Lower lobe of right lung (tissue), 2 donors: ENCODE measurements at regions not wholly inside any gene's neighbourhood (a gene's known extent, or its start where the extent isn't known, plus 50 kb on each side); places are given as distances from the start of the nearest gene placed in this dataset.
"Not testable (repeated sequence)": the region's sequence is repeated elsewhere in the genome, so short reads cannot be mapped to it uniquely, and the experiment has no call there.

Source experiments
- ATAC-seq, 2 donors: fragments of 200-7000 bp; cut with Tn5 transposase; one replicate each; pipeline ENCODE4 v1.9.1; 2020 to 2022; ENCODE audit warnings: mild to moderate bottlenecking in 2 of 2, moderate library complexity in 2 of 2
- DNase-seq: peaks from one replicate; pipeline ENCODE4 v3.0.0-alpha.2; 2020
- H3K27ac ChIP-seq: fragments of 200-600 bp; one replicate; pipeline ENCODE4 v1.8.0; 2022
- H3K27me3 ChIP-seq: fragments of 200-600 bp; one replicate; pipeline ENCODE4 v1.8.0; 2022; ENCODE audit warnings: low read depth
- H3K36me3 ChIP-seq: fragments of 200-600 bp; one replicate; pipeline ENCODE4 v1.8.0; 2022; ENCODE audit warnings: mild to moderate bottlenecking
- H3K4me1 ChIP-seq: fragments of 200-600 bp; one replicate; pipeline ENCODE4 v1.8.0; 2022
- H3K4me3 ChIP-seq: fragments of 200-600 bp; one replicate; pipeline ENCODE4 v1.8.0; 2022; ENCODE audit warnings: mild to moderate bottlenecking
- H3K9me3 ChIP-seq: fragments of 200-600 bp; one replicate; pipeline ENCODE4 v1.8.0; 2022
- intact Hi-C: fragments of 100-400 bp; cut with DNase I; formaldehyde crosslinking; loops from one replicate; pipeline ENCODE4 v1.11.0; 2022
- TF ChIP-seq, protein P1 (sequence below): fragments of 200-600 bp; IDR thresholded peaks from one replicate; pipeline ENCODE4 v1.8.0; 2022; ENCODE audit warnings: antibody characterized with exemption, mild to moderate bottlenecking
- donor health status: DM: no; HTN: yes; CAD: no; lungs with severe emphysema.

DNA sequence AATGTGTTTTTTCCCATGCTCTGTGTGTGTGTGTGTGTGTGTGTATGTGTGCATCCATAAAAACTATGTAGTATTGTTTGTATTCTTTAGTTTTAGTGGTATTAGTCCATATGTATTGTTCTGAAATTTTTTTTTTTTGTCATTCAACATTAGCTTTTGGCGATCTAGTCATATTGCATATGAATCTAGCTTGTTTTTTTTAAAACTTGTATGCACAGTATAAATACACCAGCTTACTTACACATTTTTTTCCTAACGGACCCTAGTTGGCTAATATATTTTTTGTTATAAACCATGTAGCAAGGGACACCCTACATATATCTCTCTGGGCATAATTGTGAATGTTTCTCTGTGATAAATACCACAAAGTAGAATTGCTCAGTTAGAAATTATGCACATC is 359.7 kb downstream of the SRGAP2C start:
- Histone ChIP-seq H3K4me1 (no peaks in the 10 kb centered on the region), H3K27ac (no peak overlapping the region), H3K36me3 (no peaks in the 10 kb centered on the region), H3K4me3 (no peak overlapping the region), H3K27me3 (no peaks in the 10 kb centered on the region), H3K9me3 (no peaks in the 10 kb centered on the region)
- intact Hi-C loops: no loop called here
- TF ChIP-seq, protein P1, sequence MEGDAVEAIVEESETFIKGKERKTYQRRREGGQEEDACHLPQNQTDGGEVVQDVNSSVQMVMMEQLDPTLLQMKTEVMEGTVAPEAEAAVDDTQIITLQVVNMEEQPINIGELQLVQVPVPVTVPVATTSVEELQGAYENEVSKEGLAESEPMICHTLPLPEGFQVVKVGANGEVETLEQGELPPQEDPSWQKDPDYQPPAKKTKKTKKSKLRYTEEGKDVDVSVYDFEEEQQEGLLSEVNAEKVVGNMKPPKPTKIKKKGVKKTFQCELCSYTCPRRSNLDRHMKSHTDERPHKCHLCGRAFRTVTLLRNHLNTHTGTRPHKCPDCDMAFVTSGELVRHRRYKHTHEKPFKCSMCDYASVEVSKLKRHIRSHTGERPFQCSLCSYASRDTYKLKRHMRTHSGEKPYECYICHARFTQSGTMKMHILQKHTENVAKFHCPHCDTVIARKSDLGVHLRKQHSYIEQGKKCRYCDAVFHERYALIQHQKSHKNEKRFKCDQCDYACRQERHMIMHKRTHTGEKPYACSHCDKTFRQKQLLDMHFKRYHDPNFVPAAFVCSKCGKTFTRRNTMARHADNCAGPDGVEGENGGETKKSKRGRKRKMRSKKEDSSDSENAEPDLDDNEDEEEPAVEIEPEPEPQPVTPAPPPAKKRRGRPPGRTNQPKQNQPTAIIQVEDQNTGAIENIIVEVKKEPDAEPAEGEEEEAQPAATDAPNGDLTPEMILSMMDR: no peak
- DNase-seq (no peak), ATAC-seq (no peak)

DNA sequence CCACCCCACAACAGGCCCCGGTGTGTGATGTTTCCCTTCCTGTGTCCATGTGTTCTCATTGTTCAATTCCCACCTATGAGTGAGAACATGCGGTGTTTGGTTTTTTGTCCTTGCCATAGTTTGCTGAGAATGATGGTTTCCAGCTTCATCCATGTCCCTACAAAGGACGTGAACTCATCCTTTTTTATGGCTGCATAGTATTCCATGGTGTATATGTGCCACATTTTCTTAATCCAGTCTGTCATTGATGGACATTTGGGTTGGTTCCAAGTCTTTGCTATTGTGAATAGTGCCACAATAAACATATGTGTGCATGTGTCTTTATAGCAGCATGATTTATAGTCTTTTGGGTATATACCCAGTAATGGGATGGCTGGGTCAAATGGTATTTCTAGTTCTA is 361.1 kb downstream of the SRGAP2C start:
- H3K27me3 ChIP-seq, H3K36me3 ChIP-seq, ATAC-seq, H3K27ac ChIP-seq, H3K4me3 ChIP-seq, intact Hi-C loops, H3K9me3 ChIP-seq, DNase-seq, H3K4me1 ChIP-seq: not testable (repeated sequence)

DNA sequence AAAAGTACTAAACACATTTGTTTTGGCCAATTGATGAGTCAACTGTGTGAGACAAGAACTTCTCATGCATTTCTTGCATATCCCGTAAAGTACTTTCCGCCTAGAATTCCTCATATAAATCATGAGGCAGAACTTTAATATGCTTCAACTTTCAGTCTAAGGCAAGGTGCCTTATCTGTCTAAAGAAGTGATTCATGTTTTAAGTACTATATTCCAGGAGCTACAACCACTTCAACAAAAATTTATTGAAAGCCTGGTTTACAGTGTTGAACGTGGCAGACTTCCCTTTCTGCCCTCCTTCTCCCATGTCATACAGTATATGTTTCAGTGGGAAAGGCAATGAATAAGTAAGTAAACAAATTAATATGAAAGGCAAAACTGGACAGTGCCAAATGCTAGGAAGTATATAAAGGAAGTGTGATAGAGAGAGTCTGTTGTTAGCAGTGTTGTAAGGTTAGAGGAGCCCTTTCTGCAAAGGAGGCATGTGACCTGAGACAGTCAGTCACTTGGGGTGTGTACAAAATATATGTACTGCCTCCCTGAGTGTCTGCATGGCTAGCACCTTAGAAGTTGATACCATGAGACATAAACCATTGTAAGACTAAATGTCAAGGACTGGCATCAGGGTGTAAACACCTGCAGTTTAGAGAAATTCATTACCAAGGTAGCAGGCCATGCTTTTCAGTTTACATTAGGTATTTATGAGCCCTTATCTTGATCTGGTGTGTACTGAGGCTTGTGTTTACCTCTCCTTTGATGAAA is 362.2 kb downstream of the SRGAP2C start:
- no peaks in the 10 kb centered on the region for H3K27me3 ChIP-seq
- H3K4me1 ChIP-seq: no peaks in the 10 kb centered on the region
- TF ChIP-seq, protein P1: no peak
- no peaks in the 10 kb centered on the region for H3K36me3 ChIP-seq
- ATAC-seq: peak in 1 of 2 donors; percentile 47
- no peak for DNase-seq
- H3K4me3 ChIP-seq: no peak overlapping the region
- intact Hi-C loops: no loop called here
- H3K27ac ChIP-seq: no peak overlapping the region
- H3K9me3 ChIP-seq: no peaks in the 10 kb centered on the region

DNA sequence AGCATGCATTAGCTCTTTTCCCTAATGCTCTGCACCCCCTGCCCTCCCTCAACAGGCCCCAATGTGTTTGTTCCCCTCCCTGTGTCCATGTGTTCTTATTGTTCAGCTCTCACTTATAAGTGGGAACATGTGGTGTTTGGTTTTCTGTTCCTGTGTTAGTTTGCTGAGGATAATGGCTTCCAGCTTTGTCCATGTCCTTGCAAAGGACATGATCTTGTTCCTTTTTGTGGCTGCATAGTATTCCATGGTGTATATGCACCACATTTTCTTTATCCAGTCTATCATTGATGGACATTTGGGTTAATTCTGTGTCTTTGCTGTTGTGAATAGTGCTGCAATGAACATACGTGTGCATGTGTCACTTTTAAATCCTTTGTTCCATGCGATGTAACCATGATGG is 363.0 kb downstream of the SRGAP2C start:
- H3K27ac ChIP-seq, H3K9me3 ChIP-seq, H3K27me3 ChIP-seq, H3K4me1 ChIP-seq, ATAC-seq, DNase-seq, H3K4me3 ChIP-seq, intact Hi-C loops, H3K36me3 ChIP-seq: not testable (repeated sequence)

DNA sequence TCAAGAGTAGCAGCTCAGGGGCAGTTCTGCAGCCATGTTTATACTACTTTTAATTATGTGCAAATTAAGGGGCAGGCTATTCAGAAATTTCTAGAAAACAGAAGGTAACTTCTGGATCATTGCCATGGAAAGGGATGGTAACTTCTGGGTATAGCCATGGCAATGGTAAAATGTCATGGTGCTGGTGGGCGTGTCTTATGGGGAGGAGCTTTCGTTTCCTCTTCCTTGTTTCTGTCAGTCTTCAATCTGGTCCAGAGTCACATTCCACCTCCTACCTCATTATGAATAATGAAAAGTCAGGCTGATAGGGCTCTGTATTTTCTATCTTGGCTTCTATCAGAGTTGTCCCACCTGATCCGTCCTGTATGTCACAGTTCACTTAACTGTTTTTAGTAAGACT is 366.0 kb downstream of the SRGAP2C start:
- H3K9me3 ChIP-seq, H3K36me3 ChIP-seq, DNase-seq, H3K4me1 ChIP-seq, ATAC-seq, intact Hi-C loops, H3K4me3 ChIP-seq, H3K27ac ChIP-seq, H3K27me3 ChIP-seq: not testable (repeated sequence)

DNA sequence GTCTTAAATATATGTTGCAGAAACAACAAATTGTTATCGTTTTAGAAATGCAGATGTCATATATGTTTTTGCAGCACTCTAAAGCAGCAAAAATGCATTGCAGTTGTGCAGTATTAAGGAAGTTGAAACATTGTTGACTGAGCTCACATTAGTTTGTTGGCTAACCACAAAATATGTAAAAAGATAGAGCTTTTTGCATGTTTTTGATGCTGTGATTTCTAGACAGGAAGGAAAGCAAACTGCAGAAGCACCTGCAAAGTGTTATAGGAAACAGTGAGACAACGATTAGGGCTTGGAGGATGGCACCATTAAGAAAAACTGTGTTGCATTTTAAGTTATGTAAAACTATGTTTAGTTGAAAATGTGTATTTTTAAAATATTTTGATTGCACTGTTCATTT is 366.7 kb downstream of the SRGAP2C start:
- H3K27me3 ChIP-seq, intact Hi-C loops, H3K9me3 ChIP-seq, ATAC-seq, H3K4me1 ChIP-seq, H3K36me3 ChIP-seq, DNase-seq, H3K4me3 ChIP-seq, H3K27ac ChIP-seq: not testable (repeated sequence)

DNA sequence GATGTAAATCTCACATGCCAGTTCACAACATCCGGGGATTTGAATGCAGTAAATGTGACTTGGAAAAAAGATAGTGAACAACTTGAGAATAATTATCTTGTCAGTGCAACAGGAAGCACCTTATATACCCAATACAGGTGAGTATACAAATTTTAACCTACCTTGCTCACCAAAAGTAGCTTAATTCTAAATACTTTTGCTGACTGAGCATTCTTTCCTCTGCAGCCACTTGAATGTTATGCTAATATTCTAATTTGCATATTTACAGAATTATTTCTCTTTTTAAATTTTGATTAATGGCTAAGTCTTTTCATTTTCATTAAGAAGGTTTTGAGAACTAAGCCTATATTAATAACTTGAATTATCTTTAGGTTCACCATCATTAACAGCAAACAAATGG is 371.8 kb downstream of the SRGAP2C start:
- H3K27ac ChIP-seq, H3K9me3 ChIP-seq, intact Hi-C loops, H3K4me3 ChIP-seq, H3K36me3 ChIP-seq, H3K27me3 ChIP-seq, DNase-seq, H3K4me1 ChIP-seq, ATAC-seq: not testable (repeated sequence)

DNA sequence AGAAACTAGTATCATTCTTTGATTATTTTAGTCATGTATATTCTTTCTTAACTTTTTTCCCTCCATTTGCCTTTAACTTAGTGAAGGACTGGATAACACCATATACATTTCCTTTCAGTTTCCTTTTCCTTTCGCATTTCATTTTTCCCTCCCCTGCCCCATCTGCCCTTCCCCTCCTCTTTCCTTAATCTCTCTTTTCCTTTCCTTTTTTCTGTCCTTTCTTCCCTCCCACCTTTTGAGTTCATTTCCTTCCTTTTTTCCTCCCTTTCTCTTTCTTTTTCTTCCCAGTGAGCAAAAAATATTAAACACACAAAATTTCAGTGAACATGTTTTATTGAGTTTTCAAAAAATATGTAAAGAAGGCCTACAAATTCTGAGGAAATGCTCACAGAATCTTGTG is 373.3 kb downstream of the SRGAP2C start:
- H3K9me3 ChIP-seq, H3K4me3 ChIP-seq, ATAC-seq, intact Hi-C loops, H3K27me3 ChIP-seq, H3K27ac ChIP-seq, H3K36me3 ChIP-seq, DNase-seq, H3K4me1 ChIP-seq: not testable (repeated sequence)

DNA sequence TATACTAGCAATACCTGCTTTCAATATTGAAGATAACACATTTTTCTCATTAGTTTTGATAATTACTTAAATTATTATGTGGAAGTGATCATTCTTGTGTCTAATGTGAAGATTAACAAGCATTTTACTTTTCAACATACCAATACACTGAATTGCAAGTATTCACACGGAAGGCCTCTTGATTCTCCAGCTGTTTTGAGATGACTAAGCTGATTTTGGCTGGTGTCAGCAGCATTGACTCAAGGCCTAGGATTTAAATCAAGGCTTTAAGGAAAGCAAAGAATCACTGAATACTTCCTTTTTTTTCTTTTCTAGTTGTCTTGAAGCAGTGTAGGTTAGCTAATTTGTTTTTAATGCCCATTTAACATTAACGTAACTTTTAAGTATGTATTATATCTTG is 373.7 kb downstream of the SRGAP2C start:
- TF ChIP-seq, protein P1: no peak
- Histone ChIP-seq H3K27me3 (no peaks in the 10 kb centered on the region), H3K36me3 (no peaks in the 10 kb centered on the region), H3K4me1 (no peaks in the 10 kb centered on the region), H3K27ac (no peak overlapping the region), H3K9me3 (no peaks in the 10 kb centered on the region), H3K4me3 (no peak overlapping the region)
- intact Hi-C loops: no loop called here
- ATAC-seq (no peak), DNase-seq (no peak)
